ENCODE measurements at regions not wholly inside any gene's neighbourhood (a gene's known extent, or its start where the extent isn't known, plus 50 kb on each side); places are given as distances from the start of the nearest gene placed in this dataset.

DNA sequence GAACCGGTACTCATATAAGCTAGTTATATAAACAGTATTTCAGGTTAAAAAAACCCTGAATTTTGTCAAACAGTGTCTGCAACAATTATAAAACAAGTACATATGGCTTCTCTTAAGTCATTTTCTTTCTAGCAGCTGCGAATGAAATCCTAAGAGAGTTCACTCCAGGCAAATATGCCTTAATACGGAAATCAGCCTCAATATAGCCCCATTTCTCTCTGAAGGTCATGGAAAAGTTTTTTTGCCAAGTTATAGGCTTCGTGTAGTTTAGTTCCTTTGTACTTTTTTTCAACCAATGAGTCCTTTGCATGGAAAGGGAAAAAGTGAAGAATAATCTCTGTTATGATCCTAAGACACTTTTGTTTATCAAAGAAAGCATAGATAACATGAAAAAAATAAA is 848.0 kb upstream of the ACO1 start:
- TF ChIP-seq, protein P1, sequence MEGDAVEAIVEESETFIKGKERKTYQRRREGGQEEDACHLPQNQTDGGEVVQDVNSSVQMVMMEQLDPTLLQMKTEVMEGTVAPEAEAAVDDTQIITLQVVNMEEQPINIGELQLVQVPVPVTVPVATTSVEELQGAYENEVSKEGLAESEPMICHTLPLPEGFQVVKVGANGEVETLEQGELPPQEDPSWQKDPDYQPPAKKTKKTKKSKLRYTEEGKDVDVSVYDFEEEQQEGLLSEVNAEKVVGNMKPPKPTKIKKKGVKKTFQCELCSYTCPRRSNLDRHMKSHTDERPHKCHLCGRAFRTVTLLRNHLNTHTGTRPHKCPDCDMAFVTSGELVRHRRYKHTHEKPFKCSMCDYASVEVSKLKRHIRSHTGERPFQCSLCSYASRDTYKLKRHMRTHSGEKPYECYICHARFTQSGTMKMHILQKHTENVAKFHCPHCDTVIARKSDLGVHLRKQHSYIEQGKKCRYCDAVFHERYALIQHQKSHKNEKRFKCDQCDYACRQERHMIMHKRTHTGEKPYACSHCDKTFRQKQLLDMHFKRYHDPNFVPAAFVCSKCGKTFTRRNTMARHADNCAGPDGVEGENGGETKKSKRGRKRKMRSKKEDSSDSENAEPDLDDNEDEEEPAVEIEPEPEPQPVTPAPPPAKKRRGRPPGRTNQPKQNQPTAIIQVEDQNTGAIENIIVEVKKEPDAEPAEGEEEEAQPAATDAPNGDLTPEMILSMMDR (conservative IDR thresholded peaks at IDR 0.05 in 1 of 2, IDR thresholded peaks at IDR 0.05 in 1 of 2; ENCODE audit: extremely low read depth in 1 of 2, insufficient read depth in 1 of 2, low read depth in 1 of 2, low read length in 2 of 2) = no peak
- no peak for TF ChIP-seq EZH2 (IDR thresholded peaks at IDR 0.05; ENCODE audit: borderline replicate concordance, low read length)

Measured in mammary epithelial cell (primary cell).